ENCODE measurements at regions not wholly inside any gene's neighbourhood (a gene's known extent, or its start where the extent isn't known, plus 50 kb on each side); places are given as distances from the start of the nearest gene placed in this dataset.

DNA sequence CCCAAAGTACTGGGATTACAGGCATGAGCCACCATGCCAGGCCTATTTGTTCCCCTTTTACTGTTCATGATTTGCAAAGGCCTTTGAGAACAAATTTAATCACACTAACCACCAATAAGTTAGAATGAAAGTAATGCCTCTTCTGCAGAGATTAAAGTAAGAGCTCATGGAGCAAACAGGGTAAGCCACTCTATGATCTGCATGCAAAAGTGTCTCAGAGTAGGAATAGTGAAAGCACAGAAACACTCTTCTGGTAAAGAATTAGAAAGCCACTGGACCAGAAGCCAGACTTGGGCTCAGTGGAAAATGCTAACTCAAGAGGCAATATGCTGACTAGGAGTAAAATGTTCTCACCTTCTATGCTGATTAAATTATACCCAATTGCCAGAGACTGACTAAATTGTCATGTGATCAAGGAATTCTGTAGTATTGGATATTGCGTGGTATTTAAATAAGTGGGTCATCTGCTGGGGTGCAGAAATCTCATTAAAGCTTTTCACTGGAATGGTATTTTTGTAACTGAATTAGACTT lies 235.3 kb upstream of the ERBB4 start:
- DNase-seq (ENCODE audit: low read depth) = no peak
- TF ChIP-seq, protein P1, sequence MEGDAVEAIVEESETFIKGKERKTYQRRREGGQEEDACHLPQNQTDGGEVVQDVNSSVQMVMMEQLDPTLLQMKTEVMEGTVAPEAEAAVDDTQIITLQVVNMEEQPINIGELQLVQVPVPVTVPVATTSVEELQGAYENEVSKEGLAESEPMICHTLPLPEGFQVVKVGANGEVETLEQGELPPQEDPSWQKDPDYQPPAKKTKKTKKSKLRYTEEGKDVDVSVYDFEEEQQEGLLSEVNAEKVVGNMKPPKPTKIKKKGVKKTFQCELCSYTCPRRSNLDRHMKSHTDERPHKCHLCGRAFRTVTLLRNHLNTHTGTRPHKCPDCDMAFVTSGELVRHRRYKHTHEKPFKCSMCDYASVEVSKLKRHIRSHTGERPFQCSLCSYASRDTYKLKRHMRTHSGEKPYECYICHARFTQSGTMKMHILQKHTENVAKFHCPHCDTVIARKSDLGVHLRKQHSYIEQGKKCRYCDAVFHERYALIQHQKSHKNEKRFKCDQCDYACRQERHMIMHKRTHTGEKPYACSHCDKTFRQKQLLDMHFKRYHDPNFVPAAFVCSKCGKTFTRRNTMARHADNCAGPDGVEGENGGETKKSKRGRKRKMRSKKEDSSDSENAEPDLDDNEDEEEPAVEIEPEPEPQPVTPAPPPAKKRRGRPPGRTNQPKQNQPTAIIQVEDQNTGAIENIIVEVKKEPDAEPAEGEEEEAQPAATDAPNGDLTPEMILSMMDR (IDR thresholded peaks at IDR 0.05; ENCODE audit: insufficient read depth, low read depth, low read length) = no peak
- H3K4me3 ChIP-seq (ENCODE audit: low read depth, low read length) = no peak overlapping the region

DNA sequence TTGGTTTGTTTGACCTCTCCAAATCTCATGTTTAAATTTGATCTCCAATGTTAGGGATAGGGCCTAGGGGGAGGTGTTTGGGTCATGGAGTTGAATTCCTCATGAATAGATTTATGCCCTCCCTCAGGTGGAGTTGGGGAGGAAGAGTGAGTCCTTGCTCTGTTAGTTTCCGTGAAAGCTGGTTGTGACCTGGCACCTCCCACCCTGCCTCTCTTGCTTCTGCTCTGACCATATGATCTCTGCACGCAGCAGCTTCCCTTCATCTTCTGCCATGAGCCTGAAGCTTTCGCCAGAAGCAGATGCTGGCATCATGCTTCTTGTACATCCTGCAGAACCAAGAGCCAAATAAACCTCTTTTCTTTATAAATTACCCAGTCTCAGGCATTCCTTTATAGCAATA lies 231.6 kb upstream of the ERBB4 start:
- no peak for DNase-seq (ENCODE audit: low read depth)
- TF ChIP-seq, protein P1 (IDR thresholded peaks at IDR 0.05; ENCODE audit: insufficient read depth, low read depth, low read length) = no peak
- no peak overlapping the region for H3K4me3 ChIP-seq (ENCODE audit: low read depth, low read length)

DNA sequence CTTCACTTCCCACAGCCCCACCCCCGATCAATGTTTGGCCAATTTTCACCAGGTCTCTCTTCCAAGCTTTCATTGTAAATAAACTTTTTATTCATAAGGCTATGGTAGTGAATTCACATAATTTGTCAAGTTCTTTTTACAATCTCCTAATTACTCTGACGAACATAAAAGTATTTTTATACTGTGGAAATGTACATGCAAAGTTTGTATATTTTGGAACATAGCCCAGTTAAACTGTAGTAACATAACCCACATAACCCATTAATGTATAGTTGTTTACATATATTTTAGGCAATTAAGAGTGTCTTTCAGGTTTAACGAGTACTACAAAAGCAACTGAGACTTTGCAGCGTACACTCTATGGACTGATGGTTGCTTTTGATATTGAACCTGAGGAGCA lies 228.3 kb upstream of the ERBB4 start:
- DNase-seq (ENCODE audit: low read depth) = no peak
- TF ChIP-seq, protein P1 (IDR thresholded peaks at IDR 0.05; ENCODE audit: insufficient read depth, low read depth, low read length) = no peak
- H3K4me3 ChIP-seq (ENCODE audit: low read depth, low read length) = no peak overlapping the region

DNA sequence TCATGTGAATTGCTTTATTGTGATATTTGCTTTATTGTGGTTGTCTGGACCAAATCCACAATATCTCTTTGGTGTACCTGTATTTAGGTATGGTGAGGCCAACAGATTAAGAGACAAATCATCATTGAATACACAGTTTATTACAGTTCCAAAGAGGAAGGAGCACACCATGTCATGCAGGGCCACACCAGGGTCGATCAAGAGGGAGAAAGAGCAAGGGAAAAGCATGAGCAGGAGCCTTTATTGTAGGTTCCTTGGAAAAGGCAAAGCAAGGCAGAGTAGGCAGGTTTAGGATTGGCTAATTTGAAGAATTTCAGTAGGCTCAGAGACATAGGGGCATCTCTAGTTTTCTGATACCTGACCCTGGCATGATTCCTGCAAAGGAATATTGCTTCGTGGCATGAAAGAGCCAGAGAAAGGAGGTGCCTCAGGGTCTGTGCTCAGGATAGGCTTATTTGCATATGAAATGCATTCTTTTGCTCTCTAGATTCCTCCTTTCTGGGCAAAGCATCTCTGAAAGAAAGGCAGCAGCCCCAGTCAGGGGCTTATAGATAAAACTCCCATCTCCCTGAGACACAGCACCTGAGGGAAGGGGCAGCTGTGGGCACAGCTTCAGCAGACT lies 214.2 kb upstream of the ERBB4 start:
- no peak for DNase-seq (ENCODE audit: low read depth)
- TF ChIP-seq, protein P1 (IDR thresholded peaks at IDR 0.05; ENCODE audit: insufficient read depth, low read depth, low read length) = no peak
- no peak overlapping the region for H3K4me3 ChIP-seq (ENCODE audit: low read depth, low read length)

DNA sequence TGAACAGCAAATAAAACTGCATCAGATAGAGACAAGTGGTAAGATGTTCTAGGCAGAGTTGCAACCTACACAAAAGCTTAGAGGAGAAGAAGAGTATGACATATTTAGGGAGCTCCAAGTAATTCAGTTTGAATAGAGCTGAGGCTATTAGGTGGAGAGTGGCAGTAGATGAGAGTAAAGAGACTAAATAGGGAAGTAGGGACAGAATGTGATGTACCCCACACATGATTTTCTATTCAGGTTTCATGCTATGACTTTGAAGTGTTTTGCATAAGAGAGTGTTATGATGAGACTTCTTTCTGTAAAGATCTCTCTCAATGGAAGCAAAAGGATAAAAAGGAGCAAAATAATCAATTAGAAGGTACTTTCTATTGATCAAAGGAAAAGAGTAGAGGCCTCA lies 206.8 kb upstream of the ERBB4 start:
- H3K4me3 ChIP-seq (ENCODE audit: low read depth, low read length) = no peak overlapping the region
- DNase-seq (ENCODE audit: low read depth) = no peak
- TF ChIP-seq, protein P1 (IDR thresholded peaks at IDR 0.05; ENCODE audit: insufficient read depth, low read depth, low read length) = no peak

DNA sequence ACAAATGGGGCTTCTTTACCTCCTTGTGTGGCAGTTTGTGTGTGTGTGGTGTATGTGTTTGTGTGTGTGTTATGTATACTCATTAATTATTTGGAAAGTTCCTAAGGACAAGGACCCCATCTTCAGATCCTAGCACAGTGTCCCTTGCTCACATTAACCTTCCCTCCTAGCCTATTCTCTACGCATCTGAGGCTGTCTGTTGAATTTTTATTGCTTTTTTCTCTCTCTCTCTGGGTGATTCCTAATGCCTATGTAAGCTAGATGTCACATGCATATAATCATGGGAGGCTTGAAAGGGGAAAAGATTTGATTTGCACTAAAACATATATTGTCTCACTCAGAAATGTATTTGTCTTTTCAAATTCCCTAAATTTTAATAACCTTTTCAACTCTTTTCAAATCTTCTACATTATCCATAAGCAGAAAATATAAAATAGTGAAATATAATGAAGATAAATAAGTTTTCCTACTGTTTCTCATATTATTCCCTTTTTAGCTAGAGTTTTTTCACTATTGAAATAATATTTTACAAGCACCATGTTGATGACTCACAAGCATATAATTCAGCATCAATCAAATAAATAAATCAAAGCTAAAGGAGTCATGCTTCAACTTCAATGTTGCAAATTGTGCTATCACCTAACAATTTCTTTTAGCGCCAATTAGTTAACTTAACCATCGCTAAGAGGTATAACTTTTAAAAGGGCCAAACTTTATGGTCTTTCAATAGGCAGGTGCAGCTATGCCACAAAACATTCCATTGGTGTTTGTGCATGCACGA lies 199.0 kb upstream of the ERBB4 start:
- DNase-seq (ENCODE audit: low read depth) = no peak
- H3K4me3 ChIP-seq (ENCODE audit: low read depth, low read length) = no peak overlapping the region
- TF ChIP-seq, protein P1 (IDR thresholded peaks at IDR 0.05; ENCODE audit: insufficient read depth, low read depth, low read length) = no peak
